CD4-positive, alpha-beta T cell treated with Interleukin-15 for 4 hours (primary cell): ENCODE measurements at regions not wholly inside any gene's neighbourhood (a gene's known extent, or its start where the extent isn't known, plus 50 kb on each side); places are given as distances from the start of the nearest gene placed in this dataset.
"Not testable (repeated sequence)": the region's sequence is repeated elsewhere in the genome, so short reads cannot be mapped to it uniquely, and the experiment has no call there.

Experiments used
- DNase-seq: peaks from one replicate; pipeline ENCODE4 v3.0.0-alpha.2; 2020; ENCODE audit warnings: low spot score

GRCh38 chr6:150739711-150740349 lies 125.7 kb upstream of the MTHFD1L start:
- DNase-seq, result no peak

DNA sequence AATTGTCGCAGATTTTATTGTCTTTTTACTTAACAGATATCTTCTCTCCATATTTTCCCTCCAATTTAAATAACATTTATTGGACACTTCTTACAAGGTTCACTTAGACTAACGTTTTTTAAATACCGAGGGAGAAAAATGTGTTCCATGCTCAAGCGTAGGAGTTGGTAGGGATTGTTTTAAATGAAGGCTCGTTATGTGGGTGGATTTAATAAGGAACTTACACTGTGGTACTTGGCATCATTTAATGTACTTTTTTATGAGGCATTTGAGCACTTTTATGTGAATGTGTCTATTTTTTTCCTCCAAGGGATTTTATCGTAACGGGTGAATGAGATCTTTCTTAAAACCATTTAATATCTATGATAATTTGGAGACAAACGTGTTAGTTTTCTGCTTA lies 125.0 kb upstream of the MTHFD1L start:
- DNase-seq, result no peak

DNA sequence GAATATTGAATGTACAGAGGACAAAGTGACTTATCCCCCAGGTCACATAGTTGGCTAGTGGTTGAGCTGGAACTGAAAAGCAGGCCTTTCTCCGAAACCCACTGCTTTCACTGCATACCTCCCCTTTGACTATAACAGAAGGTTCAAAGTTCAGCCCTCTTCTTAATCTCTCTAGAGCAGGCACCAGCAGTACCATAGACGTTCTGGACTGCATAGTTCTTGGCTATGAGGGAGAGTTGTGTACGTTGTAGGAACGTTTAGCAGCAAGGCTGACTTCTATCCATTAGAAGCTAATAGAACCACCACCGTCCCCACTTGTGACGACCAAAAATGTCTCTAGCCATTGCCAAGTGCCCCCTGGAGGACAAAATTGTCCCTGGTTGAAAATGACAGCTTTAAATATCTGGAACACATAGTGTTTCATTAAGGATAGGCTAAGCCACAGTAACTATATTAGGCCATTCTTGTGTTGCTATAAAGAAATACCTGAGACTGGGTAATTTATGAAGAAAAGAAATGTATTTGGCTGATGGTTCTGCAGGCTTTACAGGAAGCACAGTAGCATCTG lies 123.8 kb upstream of the MTHFD1L start:
- DNase-seq, result peak; percentile 12

DNA sequence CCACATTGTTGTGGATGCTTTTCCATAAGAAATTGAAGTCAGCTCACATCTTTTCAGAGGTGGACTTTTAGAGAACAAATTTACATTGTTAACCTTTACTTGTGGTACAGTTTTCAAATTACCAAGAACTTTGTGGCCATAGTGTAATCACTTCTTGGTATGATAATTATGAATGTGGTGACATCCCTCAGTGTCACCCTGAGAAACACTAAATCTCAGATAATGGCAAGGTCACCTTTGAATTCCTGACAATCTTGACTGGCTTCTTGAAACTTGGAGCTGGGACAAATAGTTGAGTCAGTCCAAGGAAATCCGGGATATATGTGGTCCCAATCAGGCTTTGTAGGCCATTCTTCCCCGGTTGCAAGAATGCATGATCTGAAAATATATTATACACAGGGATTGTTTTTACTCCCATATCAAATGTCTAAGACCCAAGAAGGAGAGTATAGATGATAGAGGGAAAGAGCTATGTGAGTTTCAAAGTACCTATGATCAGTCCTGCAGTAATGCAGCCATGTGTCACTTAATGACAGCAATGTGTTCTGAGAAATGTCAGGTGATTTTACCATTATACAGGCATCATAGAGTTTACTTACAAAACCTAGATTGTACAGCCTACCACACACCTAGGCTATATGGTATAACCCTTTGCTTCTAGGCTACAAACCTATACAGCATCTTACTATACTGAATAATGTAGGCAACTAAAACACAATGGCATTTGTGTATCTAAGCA lies 120.8 kb upstream of the MTHFD1L start:
- no peak for DNase-seq

GRCh38 chr6:150745896-150746295 lies 119.6 kb upstream of the MTHFD1L start:
- no peak for DNase-seq

- DNase-seq, result no peak
These were observed 118.3 kb upstream of the MTHFD1L start for GRCh38 chr6:150747155-150747554.

- DNase-seq, result no peak
These were observed 116.3 kb upstream of the MTHFD1L start for GRCh38 chr6:150749091-150749670.

DNA sequence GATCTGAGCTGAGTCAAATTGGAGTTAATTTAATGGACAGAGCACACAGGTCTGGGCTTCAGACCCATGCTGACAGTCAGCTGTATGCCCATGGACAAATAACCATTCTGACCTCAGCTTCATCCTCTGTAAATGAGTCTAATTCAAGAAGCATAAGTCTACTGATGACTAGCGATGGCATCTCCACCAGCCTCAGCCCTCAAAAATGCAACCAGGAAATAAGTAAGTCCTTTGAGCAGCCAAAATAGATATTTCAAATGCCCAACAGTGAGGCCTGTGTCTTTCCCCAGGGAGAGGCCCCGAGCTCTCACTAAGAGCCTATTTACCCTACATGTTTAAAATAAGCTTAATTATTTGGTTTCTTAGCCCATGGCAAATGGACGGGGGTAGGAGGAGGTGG lies 114.2 kb upstream of the MTHFD1L start:
- no peak for DNase-seq

DNA sequence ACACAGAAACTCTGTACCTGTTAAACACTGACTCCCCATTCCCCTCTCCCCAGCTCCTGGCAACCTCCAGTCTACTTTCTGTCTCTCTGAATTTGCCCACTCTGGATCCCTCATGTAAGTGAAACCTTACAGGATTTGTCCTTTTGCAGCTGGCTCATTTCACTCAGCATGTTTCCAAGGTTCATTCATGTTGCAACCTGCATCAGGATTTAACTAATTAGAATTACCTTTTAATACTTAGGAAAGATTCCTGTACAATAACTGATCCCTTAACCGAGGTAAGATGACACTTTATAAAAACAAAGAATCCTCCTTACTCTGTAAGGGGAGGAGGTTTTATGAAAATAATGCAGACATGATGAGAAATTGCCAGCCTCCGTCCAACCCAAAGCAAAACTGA lies 113.1 kb upstream of the MTHFD1L start:
- DNase-seq, result no peak

GRCh38 chr6:150753371-150754064 lies 112.0 kb upstream of the MTHFD1L start:
- no peak for DNase-seq

GRCh38 chr6:150755042-150755441 lies 110.5 kb upstream of the MTHFD1L start:
- no peak for DNase-seq

DNA sequence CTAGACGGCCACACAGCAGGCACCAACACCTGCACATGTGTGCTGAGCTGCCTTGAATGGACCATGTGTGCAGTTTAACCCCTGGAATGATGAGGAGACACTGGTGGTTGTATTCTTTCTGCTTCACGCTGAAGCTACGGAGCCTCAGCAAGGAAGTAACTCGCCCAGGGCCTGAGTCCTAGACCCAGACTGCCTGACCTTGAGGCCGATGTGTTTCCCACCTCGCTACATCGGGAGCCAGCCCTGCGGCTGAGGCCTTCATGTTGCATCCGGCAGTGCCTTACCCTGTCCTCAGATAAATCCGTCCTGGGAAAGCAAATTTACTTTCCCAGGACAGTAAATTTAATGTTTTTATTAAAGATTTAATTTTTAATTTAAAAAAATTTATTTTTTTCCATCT lies 110.0 kb upstream of the MTHFD1L start:
- DNase-seq, result no peak

DNA sequence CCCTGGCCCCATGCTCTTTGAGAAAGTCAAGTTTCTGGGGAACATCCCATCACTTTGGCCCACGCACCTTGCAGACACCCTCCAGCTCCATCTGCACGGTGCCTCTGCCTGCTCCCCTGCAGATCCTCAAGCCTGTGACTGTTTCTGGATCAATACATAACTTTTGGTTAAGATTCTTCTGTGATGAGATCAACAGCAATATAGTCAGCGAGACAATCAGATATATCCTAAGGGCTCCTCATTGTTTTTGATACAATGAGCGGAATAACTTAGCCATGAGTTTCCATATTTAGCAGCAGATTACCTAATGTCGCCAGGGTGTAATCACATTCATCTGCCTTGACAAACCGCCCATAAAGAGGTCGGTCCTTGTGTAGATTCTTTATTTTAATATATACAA lies 109.3 kb upstream of the MTHFD1L start:
- no peak for DNase-seq

GRCh38 chr6:150757807-150758206 lies 107.7 kb upstream of the MTHFD1L start:
- DNase-seq, result not testable (repeated sequence)

DNA sequence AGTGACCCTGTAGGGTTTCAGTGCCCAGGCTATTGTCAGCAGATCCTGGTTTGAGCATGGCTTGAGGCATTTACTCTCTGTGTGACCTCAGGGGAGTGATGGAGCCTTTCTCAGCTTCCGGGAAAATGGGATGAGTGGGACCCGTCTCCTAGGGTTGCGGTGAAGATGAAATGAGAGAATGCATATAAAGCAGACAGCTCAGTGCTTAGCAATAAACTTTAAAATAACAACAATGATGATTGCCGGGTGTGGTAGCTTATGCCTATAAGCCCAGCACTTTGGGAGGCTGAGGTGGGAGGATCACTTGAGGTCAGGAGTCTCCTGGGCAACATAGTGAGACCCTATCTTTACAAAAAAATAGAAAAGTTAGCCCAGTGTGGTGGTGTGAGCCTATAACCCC lies 106.0 kb upstream of the MTHFD1L start:
- no peak for DNase-seq

GRCh38 chr6:150761771-150762170 lies 103.7 kb upstream of the MTHFD1L start:
- no peak for DNase-seq

- no peak for DNase-seq
These were observed 101.0 kb upstream of the MTHFD1L start for GRCh38 chr6:150764334-150765066.

DNA sequence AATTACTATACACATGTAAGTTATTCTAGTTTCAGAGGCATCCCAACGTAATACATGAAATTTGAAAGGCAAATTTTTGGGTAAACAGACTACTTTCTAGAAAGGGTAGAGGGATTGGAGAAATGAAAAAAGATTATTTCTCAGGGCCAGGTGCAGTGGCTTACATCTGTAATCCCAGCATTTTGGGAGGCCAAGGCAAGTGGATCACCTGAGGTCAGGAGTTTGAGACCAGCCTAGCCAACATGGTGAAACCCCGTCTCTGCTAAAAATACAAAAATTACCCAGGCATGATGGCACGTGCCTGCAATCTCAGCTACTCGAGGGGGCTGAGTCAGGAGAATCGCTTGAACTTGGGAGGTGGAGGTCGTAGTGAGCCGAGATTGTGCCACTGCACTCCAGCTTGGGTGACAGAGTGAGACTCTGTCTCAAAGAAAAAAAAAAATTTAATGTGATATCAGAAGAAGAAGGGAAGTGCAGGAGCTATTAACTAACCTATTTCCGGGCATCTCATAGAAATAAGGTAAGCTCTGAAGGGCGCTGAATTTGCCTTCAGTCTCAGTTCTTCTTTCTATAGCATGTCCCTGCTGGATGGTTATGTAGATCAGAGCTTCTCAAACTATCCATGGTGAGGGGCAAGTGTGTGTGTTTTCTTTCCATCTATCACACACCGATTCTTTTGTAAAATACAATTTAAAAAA lies 100.3 kb upstream of the MTHFD1L start:
- DNase-seq, result no peak

GRCh38 chr6:150766201-150766997 lies 99.1 kb upstream of the MTHFD1L start:
- DNase-seq, result no peak

GRCh38 chr6:150767161-150767560 lies 98.3 kb upstream of the MTHFD1L start:
- DNase-seq, result no peak
